ENCODE measurements at regions not wholly inside any gene's neighbourhood (a gene's known extent, or its start where the extent isn't known, plus 50 kb on each side); places are given as distances from the start of the nearest gene placed in this dataset.

- Histone ChIP-seq H3K18ac (ENCODE audit: extremely low read depth, low read length) (no peak overlapping the region), H2BK15ac (ENCODE audit: low read length) (no peak overlapping the region), H2BK12ac (ENCODE audit: low read depth, low read length) (no peak overlapping the region), H3K23ac (ENCODE audit: insufficient read length) (no peak overlapping the region), H2BK5ac (ENCODE audit: low read depth, low read length) (no peak overlapping the region), H3K4ac (replicated peaks; ENCODE audit: insufficient read length, low read depth, low read length) (no peak overlapping the region), H3K4me1 (replicated peaks in 1 of 4; ENCODE audit: control insufficient read depth in 3 of 4, insufficient read depth in 4 of 4, low read length in 3 of 4) (no peaks in the 10 kb centered on the region), H3K4me2 (ENCODE audit: insufficient read depth in 1 of 2, low read depth in 2 of 2, low read length in 2 of 2) (no peak overlapping the region), H2BK120ac (replicated peaks; ENCODE audit: low read depth, low read length) (no peak overlapping the region), H2AFZ (ENCODE audit: low read length) (no peak overlapping the region; the same call in 1 of the 2 replicates), H3K14ac (ENCODE audit: insufficient read length) (no peak overlapping the region), H3K23me2 (ENCODE audit: low read depth, low read length) (no peaks in the 10 kb centered on the region), H3K9me3 (ENCODE audit: insufficient read depth in 2 of 2, low read depth in 1 of 2, low read length in 1 of 2) (no peaks in the 10 kb centered on the region), H4K8ac (ENCODE audit: extremely low read depth, insufficient read depth, low read length) (no peak overlapping the region), H2BK20ac (ENCODE audit: low read length) (no peak overlapping the region), H3K79me1 (ENCODE audit: low read depth, low read length) (no peaks in the 10 kb centered on the region), H4K5ac (ENCODE audit: insufficient read length, low read depth, low read length) (no peak overlapping the region), H4K91ac (replicated peaks; ENCODE audit: insufficient read length, low read length) (no peak overlapping the region), H2AK5ac (ENCODE audit: low read depth, low read length) (no peak overlapping the region), H3K27ac (ENCODE audit: low read depth, low read length) (no peak overlapping the region), H4K20me1 (replicated peaks in 1 of 2; ENCODE audit: control insufficient read depth in 1 of 2, insufficient read depth in 2 of 2, low read length in 2 of 2) (no peaks in the 10 kb centered on the region), H3K9ac (replicated peaks in 1 of 4; ENCODE audit: extremely low read depth in 1 of 4, low read depth in 3 of 4, low read length in 3 of 4) (no peak overlapping the region), H3K79me2 (ENCODE audit: control insufficient read depth in 1 of 2, insufficient read depth in 2 of 2, low read length in 2 of 2) (no peaks in the 10 kb centered on the region), H3K56ac (replicated peaks; ENCODE audit: insufficient read length, low read depth, low read length) (no peak overlapping the region), H3K4me3 (ENCODE audit: extremely low read depth in 1 of 4, insufficient read depth in 2 of 4, low read depth in 3 of 4, low read length in 4 of 4) (no peak overlapping the region), H3K27me3 (replicated peaks in 1 of 4; ENCODE audit: control insufficient read depth in 3 of 4, extremely low read depth in 1 of 4, insufficient read depth in 3 of 4, low read length in 3 of 4) (no peaks in the 10 kb centered on the region), H3K36me3 (ENCODE audit: control insufficient read depth in 2 of 4, insufficient read depth in 4 of 4, low read length in 3 of 4) (no peaks in the 10 kb centered on the region)
- CTCF ChIA-PET (ENCODE audit: partially characterized antibody) = no interaction called here
- DNase-seq (ENCODE audit: low read depth in 1 of 2, low spot score in 2 of 2) (no peak), FAIRE-seq (no peak)
- TF ChIP-seq EGR1 (IDR thresholded peaks at IDR 0.05; ENCODE audit: borderline replicate concordance, low read depth, low read length) (no peak), MAX (IDR thresholded peaks at IDR 0.05) (no peak), E2F6 (IDR thresholded peaks at IDR 0.05) (no peak), BRCA1 (IDR thresholded peaks at IDR 0.05; ENCODE audit: low read depth, low read length) (no peak), HDAC6 (IDR thresholded peaks at IDR 0.05; ENCODE audit: low read depth, low read length) (no peak), CBX5 (IDR thresholded peaks at IDR 0.05; ENCODE audit: low read depth, low read length) (no peak), RXRA (IDR thresholded peaks at IDR 0.05; ENCODE audit: insufficient read depth, low read depth, low read length) (no peak), JUND (IDR thresholded peaks at IDR 0.05; ENCODE audit: low read length) (no peak), SP4 (IDR thresholded peaks at IDR 0.05; ENCODE audit: low read length) (no peak), CHD2 (IDR thresholded peaks at IDR 0.05; ENCODE audit: low read length) (no peak), JUN (IDR thresholded peaks at IDR 0.05; ENCODE audit: low read depth, low read length) (no peak), POLR2AphosphoS5 (IDR thresholded peaks at IDR 0.05; ENCODE audit: low read depth, low read length) (no peak), SUZ12 (IDR thresholded peaks at IDR 0.05; ENCODE audit: low read length) (no peak), BCL11A (IDR thresholded peaks at IDR 0.05; ENCODE audit: low read depth in 2 of 2, low read length in 2 of 2) (no peak)
- WGBS, 2 experiments (ENCODE audit: extremely low coverage in 1 of 2, insufficient coverage in 1 of 2, insufficient read length in 1 of 2, insufficient replicate concordance in 2 of 2, low coverage in 1 of 2, low lambda C conversion rate in 2 of 2, missing lambda C conversion rate in 1 of 2) = 77% methylated on average over 1 of the region's 1 CpG; no CpG with 5 or more reads in 1 of the 2 experiments
- POLR2A ChIA-PET (ENCODE audit: partially characterized antibody) = no interaction called here
These were observed 108.6 kb upstream of the NR3C2 start for GRCh38 chr4:148550788-148551187.

Measured in H1 (cell line).